Muscle layer of colon (tissue), 2 donors: ENCODE measurements at regions not wholly inside any gene's neighbourhood (a gene's known extent, or its start where the extent isn't known, plus 50 kb on each side); places are given as distances from the start of the nearest gene placed in this dataset.

Source experiments
- H3K27ac ChIP-seq: one replicate; pipeline ENCODE4 v1.7.0; 2013; ENCODE audit warnings: low read depth, mild to moderate bottlenecking, low read length, moderate library complexity
- H3K27me3 ChIP-seq, 2 donors: one replicate each; pipeline ENCODE4 v1.7.0; 2013; ENCODE audit warnings: low read length in 2 of 2, mild to moderate bottlenecking in 2 of 2; ENCODE audit not compliant: insufficient read depth in 2 of 2, control insufficient read depth in 1 of 2
- H3K36me3 ChIP-seq: one replicate; pipeline ENCODE4 v1.7.0; 2013; ENCODE audit warnings: mild to moderate bottlenecking, low read length; ENCODE audit not compliant: insufficient read depth
- H3K4me1 ChIP-seq: one replicate; pipeline ENCODE4 v1.7.0; 2013; ENCODE audit warnings: mild to moderate bottlenecking, low read length; ENCODE audit not compliant: insufficient read depth
- H3K4me3 ChIP-seq, 2 donors: one replicate each; pipeline ENCODE4 v1.7.0; 2013; ENCODE audit warnings: low read length in 2 of 2, low read depth in 1 of 2, mild to moderate bottlenecking in 1 of 2, moderate library complexity in 1 of 2
- H3K9ac ChIP-seq: one replicate; pipeline ENCODE4 v1.7.0; 2013; ENCODE audit warnings: low read length
- H3K9me3 ChIP-seq: one replicate; pipeline ENCODE4 v1.7.0; 2013; ENCODE audit warnings: mild to moderate bottlenecking, low read length
- donor health status: abdominal sarcoma.
- donor health status: Adenocarcinoma of cecum.

DNA sequence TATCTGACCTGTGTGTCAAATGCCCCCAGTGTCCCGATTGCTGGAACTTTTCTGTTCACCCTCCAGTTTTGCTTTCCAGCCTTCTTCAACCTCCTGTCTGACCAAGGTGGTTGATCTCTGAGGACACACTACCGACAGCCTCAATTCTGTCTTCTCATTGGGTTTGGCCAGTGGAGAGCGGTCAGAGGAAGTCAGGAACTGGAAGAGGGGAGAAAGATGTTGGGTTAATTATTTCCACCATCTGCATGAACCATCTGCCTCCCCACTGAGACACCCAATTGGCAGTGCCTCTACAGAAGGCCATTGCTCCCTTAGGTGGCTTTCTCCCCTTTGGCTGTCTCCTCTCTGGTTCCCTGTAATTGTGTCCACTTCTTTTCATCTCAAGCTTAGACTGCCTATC lies 154.3 kb upstream of the RAI14 start:
- H3K4me3 ChIP-seq = no peak overlapping the region
- no peak overlapping the region for H3K9ac ChIP-seq

DNA sequence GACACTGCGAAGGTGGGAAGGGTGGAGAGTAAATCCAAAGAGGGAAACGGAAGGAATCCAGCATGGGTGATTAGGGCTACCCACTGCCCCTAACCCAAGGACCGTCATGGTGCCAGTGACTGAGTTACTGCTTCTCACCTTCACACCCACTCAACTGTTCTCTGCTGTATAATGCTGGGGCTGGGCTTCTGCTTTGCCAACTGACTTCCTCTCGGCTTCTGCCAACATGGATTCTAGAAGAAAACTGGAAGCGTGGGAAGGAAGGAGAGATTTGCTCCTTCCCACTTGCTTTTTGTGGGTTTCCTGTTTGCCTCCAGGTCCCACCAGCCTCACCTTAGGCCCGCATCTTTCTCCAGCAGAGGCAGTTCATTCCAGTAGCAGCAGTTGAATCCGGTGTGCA lies 153.5 kb upstream of the RAI14 start:
- H3K4me1 ChIP-seq = peaks cover 52% of the 10 kb centered on the region
- no peak overlapping the region for H3K27ac ChIP-seq
- no peak overlapping the region for H3K4me3 ChIP-seq
- no peak overlapping the region for H3K9ac ChIP-seq
- H3K36me3 ChIP-seq = no peaks in the 10 kb centered on the region
- no peaks in the 10 kb centered on the region for H3K27me3 ChIP-seq
- no peaks in the 10 kb centered on the region for H3K9me3 ChIP-seq

More for the DNA sequence above, 154.3 kb upstream of the RAI14 start:
- Histone ChIP-seq H3K36me3 (no peaks in the 10 kb centered on the region), H3K27me3 (no peaks in the 10 kb centered on the region), H3K4me1 (peaks cover 59% of the 10 kb centered on the region), H3K9me3 (no peaks in the 10 kb centered on the region), H3K27ac (no peak overlapping the region)

GRCh38 chr5:34503379-34504253 lies 152.5 kb upstream of the RAI14 start:
- H3K9me3 ChIP-seq = no peaks in the 10 kb centered on the region
- peaks cover 42% of the 10 kb centered on the region for H3K4me1 ChIP-seq
- peak overlapping the region in 1 of 2 donors; percentile 19 for H3K4me3 ChIP-seq
- H3K9ac ChIP-seq = no peak overlapping the region
- H3K27me3 ChIP-seq = no peaks in the 10 kb centered on the region
- no peaks in the 10 kb centered on the region for H3K36me3 ChIP-seq
- H3K27ac ChIP-seq = peak overlapping the region; percentile 52

DNA sequence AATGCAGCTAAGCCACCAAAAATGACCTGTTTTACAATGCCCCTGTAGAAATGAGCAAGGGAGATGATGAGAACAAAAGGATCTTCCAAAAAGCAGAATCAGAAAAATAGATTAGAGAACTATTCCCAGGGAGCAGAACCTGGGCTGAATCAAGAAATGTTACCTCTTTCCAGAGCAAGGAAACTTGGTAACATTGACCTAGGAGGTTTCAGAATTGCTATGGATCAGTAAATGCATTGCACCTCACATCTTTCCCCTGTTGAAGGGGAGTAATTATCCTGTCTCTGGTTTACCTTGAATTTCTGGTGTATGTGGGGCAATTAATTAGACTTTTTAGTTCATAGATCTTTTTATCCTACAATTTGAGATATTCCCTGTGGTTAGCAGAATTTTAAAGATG lies 151.2 kb upstream of the RAI14 start:
- Histone ChIP-seq H3K27me3 (no peaks in the 10 kb centered on the region), H3K4me1 (peaks cover 32% of the 10 kb centered on the region), H3K9me3 (no peaks in the 10 kb centered on the region), H3K4me3 (no peak overlapping the region), H3K36me3 (no peaks in the 10 kb centered on the region), H3K9ac (no peak overlapping the region), H3K27ac (no peak overlapping the region)

DNA sequence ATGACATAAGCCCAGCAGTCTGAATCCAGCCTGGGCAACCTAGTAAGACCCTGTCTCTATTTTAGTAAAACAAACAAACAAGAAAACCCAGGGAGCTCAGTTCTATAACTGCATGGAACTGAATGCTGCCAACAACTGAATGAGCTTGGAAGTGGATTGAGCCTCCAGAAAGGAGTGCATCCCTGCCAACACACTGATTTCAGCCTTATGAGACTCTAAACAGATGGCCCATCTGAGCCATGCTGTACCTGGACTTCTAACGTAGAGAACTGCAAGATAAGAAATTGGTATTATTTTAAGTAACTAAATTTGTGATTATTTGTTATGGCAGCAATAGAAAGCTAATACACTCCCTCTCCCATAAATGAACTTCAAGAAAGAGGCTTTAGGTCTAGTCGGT lies 150.4 kb upstream of the RAI14 start:
- Histone ChIP-seq H3K27ac (no peak overlapping the region), H3K4me3 (no peak overlapping the region), H3K36me3 (no peaks in the 10 kb centered on the region)

GRCh38 chr5:34507933-34508332 lies 148.2 kb upstream of the RAI14 start:
- no peak overlapping the region for H3K27ac ChIP-seq
- H3K9me3 ChIP-seq = no peaks in the 10 kb centered on the region
- no peak overlapping the region for H3K9ac ChIP-seq
- H3K36me3 ChIP-seq = no peaks in the 10 kb centered on the region
- H3K4me1 ChIP-seq = peaks cover 43% of the 10 kb centered on the region
- no peak overlapping the region for H3K4me3 ChIP-seq
- H3K27me3 ChIP-seq = no peaks in the 10 kb centered on the region

More for the DNA sequence above, 150.4 kb upstream of the RAI14 start:
- Histone ChIP-seq H3K4me1 (peaks cover 36% of the 10 kb centered on the region), H3K9me3 (no peaks in the 10 kb centered on the region), H3K27me3 (no peaks in the 10 kb centered on the region), H3K9ac (no peak overlapping the region)

DNA sequence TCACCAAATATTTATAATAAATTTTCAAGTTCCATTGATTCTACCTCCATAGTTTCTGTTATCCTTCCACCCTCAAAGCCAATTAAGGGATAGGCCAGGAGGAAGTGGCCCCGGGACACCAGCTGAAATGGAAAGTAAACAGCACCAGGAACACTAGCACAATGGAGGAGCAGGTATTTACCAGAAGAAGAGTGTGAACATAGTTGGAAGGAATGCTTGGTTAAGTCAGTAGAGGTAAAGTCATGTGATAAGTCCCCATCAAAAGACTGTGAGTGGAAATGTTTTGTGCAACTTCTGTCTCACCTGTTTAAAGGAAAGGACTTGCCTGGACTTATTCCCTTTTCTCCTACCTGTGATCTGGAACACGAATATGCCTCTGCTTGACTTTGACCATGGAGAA lies 146.7 kb upstream of the RAI14 start:
- no peak overlapping the region for H3K27ac ChIP-seq
- peaks cover 28% of the 10 kb centered on the region for H3K4me1 ChIP-seq
- H3K9me3 ChIP-seq = no peaks in the 10 kb centered on the region
- H3K9ac ChIP-seq = no peak overlapping the region
- H3K27me3 ChIP-seq = no peaks in the 10 kb centered on the region
- H3K4me3 ChIP-seq = no peak overlapping the region
- no peaks in the 10 kb centered on the region for H3K36me3 ChIP-seq

DNA sequence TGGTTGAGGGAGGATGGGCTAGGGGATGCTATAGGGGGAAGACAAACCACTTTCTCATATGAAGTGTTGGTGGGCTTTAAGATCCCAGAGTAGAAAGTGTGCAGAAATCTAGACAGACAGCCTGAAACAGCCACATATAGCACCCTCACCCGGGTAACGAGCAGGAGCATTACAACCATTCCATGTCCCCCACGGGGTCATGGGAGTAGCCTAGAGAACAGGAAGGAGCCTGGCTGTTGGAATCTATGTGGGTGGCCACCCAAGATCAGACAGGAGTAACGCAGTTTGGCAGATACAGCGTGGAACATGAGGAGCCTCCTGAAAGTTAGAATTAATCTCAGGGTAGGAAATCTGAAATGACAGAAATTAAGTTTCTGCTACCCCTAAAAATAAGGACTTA lies 146.1 kb upstream of the RAI14 start:
- H3K27ac ChIP-seq = no peak overlapping the region
- no peaks in the 10 kb centered on the region for H3K9me3 ChIP-seq

GRCh38 chr5:34511063-34511462 lies 145.1 kb upstream of the RAI14 start:
- Histone ChIP-seq H3K36me3 (no peaks in the 10 kb centered on the region), H3K9me3 (no peaks in the 10 kb centered on the region), H3K27ac (no peak overlapping the region), H3K9ac (no peak overlapping the region), H3K27me3 (no peaks in the 10 kb centered on the region), H3K4me1 (peaks cover 24% of the 10 kb centered on the region), H3K4me3 (no peak overlapping the region)

More for the DNA sequence above, 146.1 kb upstream of the RAI14 start:
- Histone ChIP-seq H3K27me3 (no peaks in the 10 kb centered on the region), H3K36me3 (no peaks in the 10 kb centered on the region), H3K4me3 (no peak overlapping the region), H3K9ac (no peak overlapping the region), H3K4me1 (peaks cover 24% of the 10 kb centered on the region)

- no peak overlapping the region for H3K4me3 ChIP-seq
- peak overlapping the region; percentile 70 for H3K27ac ChIP-seq
Observed at GRCh38 chr5:34511481-34511880, 144.6 kb upstream of the RAI14 start.

DNA sequence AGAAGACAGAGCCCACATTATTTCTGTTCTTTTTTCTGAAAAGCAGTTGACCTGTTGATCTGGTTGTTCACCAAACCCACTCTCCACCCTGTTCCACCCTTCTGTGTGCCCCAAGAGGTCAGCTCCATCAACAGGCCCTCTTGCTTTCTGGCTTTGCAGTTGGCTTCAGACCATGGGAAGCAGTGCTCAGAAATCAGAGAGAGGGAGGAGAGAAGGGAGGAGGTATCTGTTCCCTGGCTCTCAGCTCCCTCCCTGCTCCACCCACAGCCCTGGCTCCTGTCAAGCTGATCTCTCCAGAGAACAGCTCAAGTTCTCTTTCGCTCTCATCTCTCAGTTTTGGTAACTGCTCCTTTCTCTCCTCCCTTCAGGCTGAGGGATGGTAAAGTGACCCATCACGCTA lies 144.2 kb upstream of the RAI14 start:
- no peak overlapping the region for H3K9ac ChIP-seq
- H3K9me3 ChIP-seq = no peaks in the 10 kb centered on the region
- H3K36me3 ChIP-seq = no peaks in the 10 kb centered on the region
- H3K27me3 ChIP-seq = no peaks in the 10 kb centered on the region
- H3K4me1 ChIP-seq = peaks cover 24% of the 10 kb centered on the region
- no peak overlapping the region for H3K4me3 ChIP-seq
- peak overlapping the region; percentile 70 for H3K27ac ChIP-seq

More at GRCh38 chr5:34511481-34511880, 144.6 kb upstream of the RAI14 start:
- Histone ChIP-seq H3K9me3 (no peaks in the 10 kb centered on the region), H3K27me3 (no peaks in the 10 kb centered on the region), H3K4me1 (peaks cover 24% of the 10 kb centered on the region), H3K9ac (no peak overlapping the region), H3K36me3 (no peaks in the 10 kb centered on the region)

DNA sequence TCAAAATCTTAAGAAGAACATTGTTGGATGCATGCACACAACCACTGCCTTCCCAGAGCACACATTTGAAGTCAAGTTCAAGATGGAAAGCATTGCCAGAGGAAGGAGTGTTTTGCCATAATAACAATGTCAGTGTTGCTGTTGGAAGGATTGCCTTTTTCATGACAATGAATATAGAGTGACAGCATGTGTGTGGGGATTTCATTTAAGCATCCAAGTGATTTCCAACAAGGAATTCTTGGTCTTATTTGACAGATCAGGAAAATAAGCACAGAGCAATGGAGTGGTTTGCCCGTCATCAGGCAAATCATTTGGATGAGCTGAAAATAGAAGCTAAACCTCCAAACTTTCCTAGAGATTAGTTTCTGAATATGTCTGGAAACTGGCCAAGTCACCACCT lies 140.0 kb upstream of the RAI14 start:
- no peak overlapping the region for H3K4me3 ChIP-seq
- H3K9me3 ChIP-seq = no peaks in the 10 kb centered on the region
- H3K9ac ChIP-seq = no peak overlapping the region
- H3K36me3 ChIP-seq = no peaks in the 10 kb centered on the region
- no peaks in the 10 kb centered on the region for H3K27me3 ChIP-seq
- peaks cover 25% of the 10 kb centered on the region for H3K4me1 ChIP-seq
- no peak overlapping the region for H3K27ac ChIP-seq
